SJSA1 (cell line): ENCODE measurements at regions not wholly inside any gene's neighbourhood (a gene's known extent, or its start where the extent isn't known, plus 50 kb on each side); places are given as distances from the start of the nearest gene placed in this dataset.

Experiments used
- DNase-seq, 2 experiments: peaks; one replicate each; pipeline ENCODE4 v3.0.0-alpha.2; 2015 to 2020; ENCODE audit warnings: low spot score in 2 of 2, low read depth in 1 of 2
- H3K27ac ChIP-seq: fragments of 250-450 bp; sonication (Bioruptor Pico); 2 replicates; pipeline ENCODE4 v1.5.1; 2020; ENCODE audit warnings: mild to moderate bottlenecking, moderate library complexity
- H3K27me3 ChIP-seq: fragments of 250-450 bp; sonication (Bioruptor Pico); replicated peaks from 2 replicates; pipeline ENCODE4 v1.5.1; 2020; ENCODE audit warnings: mild to moderate bottlenecking, moderate library complexity
- H3K36me3 ChIP-seq: fragments of 250-450 bp; sonication (Bioruptor Pico); 2 replicates; pipeline ENCODE4 v1.5.1; 2020; ENCODE audit warnings: mild to moderate bottlenecking
- H3K4me1 ChIP-seq: fragments of 250-450 bp; sonication (Bioruptor Pico); replicated peaks from 2 replicates; pipeline ENCODE4 v1.6.1; 2021; ENCODE audit warnings: mild to moderate bottlenecking
- H3K4me3 ChIP-seq: fragments of 250-450 bp; sonication (Bioruptor Pico); 2 replicates; pipeline ENCODE4 v1.5.1; 2020; ENCODE audit warnings: mild to moderate bottlenecking
- H3K9me3 ChIP-seq: fragments of 250-450 bp; sonication (Bioruptor Pico); replicated peaks from 2 replicates; pipeline ENCODE4 v1.5.1; 2020; ENCODE audit warnings: mild to moderate bottlenecking

- Histone ChIP-seq H3K9me3 (no peaks in the 10 kb centered on the region), H3K4me1 (no peaks in the 10 kb centered on the region), H3K27me3 (no peaks in the 10 kb centered on the region), H3K27ac (no peak overlapping the region), H3K4me3 (no peak overlapping the region), H3K36me3 (no peaks in the 10 kb centered on the region)
- DNase-seq: no peak
Observed at GRCh38 chr13:33933810-33934209, 115.9 kb downstream of the RFC3 start.

- no peaks in the 10 kb centered on the region for H3K4me1 ChIP-seq
- H3K27me3 ChIP-seq: no peaks in the 10 kb centered on the region
- H3K4me3 ChIP-seq: no peak overlapping the region
- DNase-seq: no peak
- H3K36me3 ChIP-seq: no peaks in the 10 kb centered on the region
- H3K27ac ChIP-seq: no peak overlapping the region
- no peaks in the 10 kb centered on the region for H3K9me3 ChIP-seq
Observed at GRCh38 chr13:33934343-33934742, 116.4 kb downstream of the RFC3 start.

GRCh38 chr13:33934951-33935371, 117.0 kb downstream of the RFC3 start:
- Histone ChIP-seq H3K36me3 (no peaks in the 10 kb centered on the region), H3K4me3 (no peak overlapping the region), H3K4me1 (no peaks in the 10 kb centered on the region), H3K9me3 (no peaks in the 10 kb centered on the region), H3K27ac (no peak overlapping the region), H3K27me3 (no peaks in the 10 kb centered on the region)
- DNase-seq: no peak

- no peak for DNase-seq
- H3K4me3 ChIP-seq: no peak overlapping the region
- H3K9me3 ChIP-seq: no peaks in the 10 kb centered on the region
- H3K27ac ChIP-seq: no peak overlapping the region
- no peaks in the 10 kb centered on the region for H3K36me3 ChIP-seq
- no peaks in the 10 kb centered on the region for H3K27me3 ChIP-seq
- no peaks in the 10 kb centered on the region for H3K4me1 ChIP-seq
Observed at GRCh38 chr13:33935969-33936368, 118.0 kb downstream of the RFC3 start.

- Histone ChIP-seq H3K36me3 (no peaks in the 10 kb centered on the region), H3K27me3 (no peaks in the 10 kb centered on the region), H3K27ac (no peak overlapping the region), H3K4me3 (no peak overlapping the region), H3K4me1 (no peaks in the 10 kb centered on the region), H3K9me3 (no peaks in the 10 kb centered on the region)
- DNase-seq: no peak
Observed at GRCh38 chr13:33937373-33938098, 119.6 kb downstream of the RFC3 start.

GRCh38 chr13:33940256-33940655, 122.3 kb downstream of the RFC3 start:
- H3K36me3 ChIP-seq: no peaks in the 10 kb centered on the region
- H3K4me1 ChIP-seq: no peaks in the 10 kb centered on the region
- no peak overlapping the region for H3K4me3 ChIP-seq
- no peak overlapping the region for H3K27ac ChIP-seq
- DNase-seq: no peak
- H3K27me3 ChIP-seq: no peaks in the 10 kb centered on the region
- no peaks in the 10 kb centered on the region for H3K9me3 ChIP-seq

GRCh38 chr13:33940898-33941297, 122.9 kb downstream of the RFC3 start:
- H3K9me3 ChIP-seq: no peaks in the 10 kb centered on the region
- H3K36me3 ChIP-seq: no peaks in the 10 kb centered on the region
- no peak overlapping the region for H3K27ac ChIP-seq
- no peaks in the 10 kb centered on the region for H3K4me1 ChIP-seq
- DNase-seq: no peak
- no peak overlapping the region for H3K4me3 ChIP-seq
- no peaks in the 10 kb centered on the region for H3K27me3 ChIP-seq

- Histone ChIP-seq H3K4me3 (no peak overlapping the region), H3K27ac (no peak overlapping the region), H3K4me1 (no peaks in the 10 kb centered on the region), H3K36me3 (no peaks in the 10 kb centered on the region; the same call in 1 of the 2 replicates), H3K27me3 (no peaks in the 10 kb centered on the region), H3K9me3 (no peaks in the 10 kb centered on the region)
- DNase-seq: no peak
Observed at GRCh38 chr13:33945477-33945876, 127.5 kb downstream of the RFC3 start.

- no peaks in the 10 kb centered on the region for H3K4me1 ChIP-seq
- H3K27me3 ChIP-seq: no peaks in the 10 kb centered on the region
- DNase-seq: no peak
- H3K27ac ChIP-seq: no peak overlapping the region
- H3K9me3 ChIP-seq: no peaks in the 10 kb centered on the region
- H3K36me3 ChIP-seq: no peaks in the 10 kb centered on the region
- H3K4me3 ChIP-seq: no peak overlapping the region
Observed at GRCh38 chr13:33953203-33953602, 135.3 kb downstream of the RFC3 start.

GRCh38 chr13:33953781-33954180, 135.8 kb downstream of the RFC3 start:
- H3K9me3 ChIP-seq: no peaks in the 10 kb centered on the region
- H3K27ac ChIP-seq: no peak overlapping the region
- H3K27me3 ChIP-seq: no peaks in the 10 kb centered on the region
- H3K4me3 ChIP-seq: no peak overlapping the region
- H3K4me1 ChIP-seq: no peaks in the 10 kb centered on the region
- DNase-seq: no peak
- H3K36me3 ChIP-seq: no peaks in the 10 kb centered on the region

- no peak for DNase-seq
- peaks cover 5% of the 10 kb centered on the region for H3K4me1 ChIP-seq
- no peaks in the 10 kb centered on the region; the same call in 1 of the 2 replicates for H3K36me3 ChIP-seq
- H3K27ac ChIP-seq: no peak overlapping the region
- H3K9me3 ChIP-seq: no peaks in the 10 kb centered on the region
- H3K27me3 ChIP-seq: no peaks in the 10 kb centered on the region
- no peak overlapping the region for H3K4me3 ChIP-seq
Observed at GRCh38 chr13:33956346-33956745, 138.4 kb downstream of the RFC3 start.

- H3K9me3 ChIP-seq: no peaks in the 10 kb centered on the region
- no peaks in the 10 kb centered on the region for H3K27me3 ChIP-seq
- DNase-seq: no peak
- H3K4me3 ChIP-seq: no peak overlapping the region
- H3K36me3 ChIP-seq: no peaks in the 10 kb centered on the region; the same call in 1 of the 2 replicates
- peaks cover 11% of the 10 kb centered on the region for H3K4me1 ChIP-seq
- no peak overlapping the region for H3K27ac ChIP-seq
Observed at GRCh38 chr13:33957497-33957905, 139.6 kb downstream of the RFC3 start.

GRCh38 chr13:33958964-33959363, 141.0 kb downstream of the RFC3 start:
- Histone ChIP-seq H3K4me3 (no peak overlapping the region), H3K9me3 (no peaks in the 10 kb centered on the region), H3K27me3 (no peaks in the 10 kb centered on the region), H3K27ac (no peak overlapping the region), H3K4me1 (peaks cover 11% of the 10 kb centered on the region), H3K36me3 (no peaks in the 10 kb centered on the region; the same call in 1 of the 2 replicates)
- DNase-seq: no peak

GRCh38 chr13:33963134-33963533, 145.2 kb downstream of the RFC3 start:
- Histone ChIP-seq H3K9me3 (no peaks in the 10 kb centered on the region), H3K4me3 (no peak overlapping the region), H3K4me1 (peaks cover 11% of the 10 kb centered on the region), H3K27ac (no peak overlapping the region), H3K36me3 (no peaks in the 10 kb centered on the region; the same call in 1 of the 2 replicates), H3K27me3 (no peaks in the 10 kb centered on the region)
- DNase-seq: no peak

- no peak for DNase-seq
- Histone ChIP-seq H3K27ac (no peak overlapping the region), H3K27me3 (no peaks in the 10 kb centered on the region)
Observed at GRCh38 chr13:33963895-33964294, 145.9 kb downstream of the RFC3 start.

More at GRCh38 chr13:33963895-33964294, 145.9 kb downstream of the RFC3 start:
- Histone ChIP-seq H3K4me3 (no peak overlapping the region), H3K4me1 (peaks cover 11% of the 10 kb centered on the region), H3K9me3 (no peaks in the 10 kb centered on the region), H3K36me3 (no peaks in the 10 kb centered on the region; the same call in 1 of the 2 replicates)
